ENCODE measurements at regions not wholly inside any gene's neighbourhood (a gene's known extent, or its start where the extent isn't known, plus 50 kb on each side); places are given as distances from the start of the nearest gene placed in this dataset.

DNA sequence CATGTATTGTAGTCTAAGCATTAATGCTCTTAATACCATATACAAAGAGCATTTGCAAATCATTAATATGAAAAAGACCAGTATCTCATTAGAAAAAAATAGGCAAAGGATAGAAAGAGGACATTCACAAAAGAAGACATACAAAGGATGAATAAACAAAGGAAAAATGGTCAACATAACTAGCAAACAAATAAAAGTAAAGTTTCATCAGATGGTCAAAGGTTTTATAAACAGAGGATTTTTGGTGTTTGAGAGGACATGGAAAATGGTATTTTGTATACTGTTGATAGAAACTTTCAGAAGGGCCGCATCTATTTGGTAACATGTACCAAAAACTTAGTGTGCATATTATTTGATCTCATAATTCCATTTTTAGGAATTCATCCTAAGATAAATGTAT is 414.8 kb downstream of the PIK3R1 start:
- TF ChIP-seq, protein P1, sequence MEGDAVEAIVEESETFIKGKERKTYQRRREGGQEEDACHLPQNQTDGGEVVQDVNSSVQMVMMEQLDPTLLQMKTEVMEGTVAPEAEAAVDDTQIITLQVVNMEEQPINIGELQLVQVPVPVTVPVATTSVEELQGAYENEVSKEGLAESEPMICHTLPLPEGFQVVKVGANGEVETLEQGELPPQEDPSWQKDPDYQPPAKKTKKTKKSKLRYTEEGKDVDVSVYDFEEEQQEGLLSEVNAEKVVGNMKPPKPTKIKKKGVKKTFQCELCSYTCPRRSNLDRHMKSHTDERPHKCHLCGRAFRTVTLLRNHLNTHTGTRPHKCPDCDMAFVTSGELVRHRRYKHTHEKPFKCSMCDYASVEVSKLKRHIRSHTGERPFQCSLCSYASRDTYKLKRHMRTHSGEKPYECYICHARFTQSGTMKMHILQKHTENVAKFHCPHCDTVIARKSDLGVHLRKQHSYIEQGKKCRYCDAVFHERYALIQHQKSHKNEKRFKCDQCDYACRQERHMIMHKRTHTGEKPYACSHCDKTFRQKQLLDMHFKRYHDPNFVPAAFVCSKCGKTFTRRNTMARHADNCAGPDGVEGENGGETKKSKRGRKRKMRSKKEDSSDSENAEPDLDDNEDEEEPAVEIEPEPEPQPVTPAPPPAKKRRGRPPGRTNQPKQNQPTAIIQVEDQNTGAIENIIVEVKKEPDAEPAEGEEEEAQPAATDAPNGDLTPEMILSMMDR (IDR thresholded peaks at IDR 0.05): no peak
- TF ChIP-seq POLR2A (IDR thresholded peaks at IDR 0.05) (no peak), POLR2AphosphoS5 (IDR thresholded peaks at IDR 0.05) (no peak), EP300 (IDR thresholded peaks at IDR 0.05) (no peak)

All from gastroesophageal sphincter (tissue), 3 donors.